ENCODE measurements at regions not wholly inside any gene's neighbourhood (a gene's known extent, or its start where the extent isn't known, plus 50 kb on each side); places are given as distances from the start of the nearest gene placed in this dataset.

- DNase-seq = no peak
Measured at GRCh38 chr2:185274718-185275484, 463.7 kb upstream of the FSIP2 start.

- peak in 2 of 3 experiments; percentile 24 to 58 for DNase-seq
Measured at GRCh38 chr2:185275979-185276378, 462.6 kb upstream of the FSIP2 start.

DNA sequence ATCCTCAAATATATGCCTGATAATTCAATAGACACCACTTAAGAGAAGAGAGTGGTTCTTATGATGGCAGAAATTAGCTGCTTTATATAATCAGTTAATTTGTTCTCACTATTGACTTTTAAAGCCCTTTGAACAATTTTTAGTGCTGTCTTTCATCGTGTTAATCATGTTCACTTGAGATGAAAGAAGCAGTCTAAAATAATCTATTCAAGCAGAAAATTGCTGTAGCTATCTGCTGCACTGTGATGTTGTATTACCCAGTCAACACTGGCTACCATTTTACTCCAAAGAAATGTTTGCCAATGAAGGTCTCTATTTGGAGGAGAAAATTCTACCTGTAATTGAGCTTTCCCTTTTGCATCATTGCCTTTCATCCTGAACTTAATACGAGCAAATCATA, 459.8 kb upstream of the FSIP2 start:
- DNase-seq = peak in 1 of 3 experiments; percentile 77

DNA sequence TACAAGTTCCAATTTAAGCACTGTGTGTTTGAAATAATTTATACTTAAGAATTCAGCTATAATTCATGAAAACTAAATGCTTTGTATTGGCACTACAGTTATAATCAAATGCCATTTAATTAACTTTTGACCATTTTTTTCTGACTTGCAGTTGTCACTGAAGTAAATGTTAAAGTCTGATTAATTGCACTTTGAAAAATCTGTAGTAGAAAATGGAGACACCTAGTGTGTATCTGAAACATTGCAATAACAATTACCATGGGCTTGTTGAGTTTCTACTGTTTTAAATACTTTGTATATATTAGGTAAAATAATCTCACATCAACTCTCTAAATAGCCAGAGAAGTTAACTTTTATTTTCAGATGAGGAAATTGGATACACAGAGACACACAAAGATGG, 458.6 kb upstream of the FSIP2 start:
- DNase-seq = peak in 1 of 3 experiments; percentile 33

GRCh38 chr2:185284696-185285095, 453.9 kb upstream of the FSIP2 start:
- no peak for DNase-seq

- DNase-seq = peak; percentile 6 to 58 (median 29)
Measured at GRCh38 chr2:185290012-185290411, 448.6 kb upstream of the FSIP2 start.

- DNase-seq = peak in 2 of 3 experiments; percentile 17 to 18
Measured at GRCh38 chr2:185291035-185291647, 447.5 kb upstream of the FSIP2 start.

GRCh38 chr2:185299867-185300266, 438.7 kb upstream of the FSIP2 start:
- no peak for DNase-seq

GRCh38 chr2:185306119-185306518, 432.5 kb upstream of the FSIP2 start:
- no peak for DNase-seq

- DNase-seq = no peak
Measured at GRCh38 chr2:185316383-185316782, 422.2 kb upstream of the FSIP2 start.

DNA sequence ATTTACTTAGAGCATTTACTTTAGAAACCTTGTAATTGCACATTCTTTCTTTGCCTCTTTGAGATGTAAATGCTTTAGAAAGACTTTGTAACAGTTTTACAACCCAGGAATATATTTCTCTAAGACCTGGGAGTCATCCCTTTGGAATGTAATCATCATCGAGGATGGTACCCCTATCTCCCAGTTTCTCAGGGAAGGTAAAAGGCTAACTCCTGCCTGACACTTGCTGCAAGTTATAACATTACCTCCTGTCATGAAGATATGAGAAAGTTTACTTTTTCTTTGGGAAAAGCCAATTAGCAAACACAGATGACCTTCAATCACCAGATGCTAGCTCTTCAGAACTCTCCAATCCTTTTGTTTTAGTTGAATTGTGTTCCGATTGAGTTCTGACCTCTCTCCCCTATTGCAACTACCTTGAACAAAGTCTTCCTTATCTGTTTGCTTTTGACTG, 420.3 kb upstream of the FSIP2 start:
- no peak for DNase-seq

DNA sequence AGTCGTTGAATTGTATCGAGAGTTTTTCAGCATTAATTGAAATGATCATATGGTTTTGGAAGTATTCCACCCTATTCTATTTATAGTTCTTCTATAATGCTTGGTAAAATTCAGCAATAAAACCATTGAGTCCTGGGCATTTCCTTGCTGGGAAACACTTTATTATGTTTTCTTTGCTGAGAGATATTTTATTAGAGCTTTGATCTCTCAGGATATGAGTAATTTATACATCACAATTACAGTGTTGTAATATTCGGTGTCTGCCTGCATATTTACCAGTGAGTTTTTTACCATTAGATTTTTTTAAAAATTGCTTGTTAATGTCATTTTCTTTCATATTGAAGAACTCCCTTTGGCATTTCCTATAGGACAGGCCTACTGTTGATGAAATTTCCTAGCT, 402.7 kb upstream of the FSIP2 start:
- no peak for DNase-seq

DNA sequence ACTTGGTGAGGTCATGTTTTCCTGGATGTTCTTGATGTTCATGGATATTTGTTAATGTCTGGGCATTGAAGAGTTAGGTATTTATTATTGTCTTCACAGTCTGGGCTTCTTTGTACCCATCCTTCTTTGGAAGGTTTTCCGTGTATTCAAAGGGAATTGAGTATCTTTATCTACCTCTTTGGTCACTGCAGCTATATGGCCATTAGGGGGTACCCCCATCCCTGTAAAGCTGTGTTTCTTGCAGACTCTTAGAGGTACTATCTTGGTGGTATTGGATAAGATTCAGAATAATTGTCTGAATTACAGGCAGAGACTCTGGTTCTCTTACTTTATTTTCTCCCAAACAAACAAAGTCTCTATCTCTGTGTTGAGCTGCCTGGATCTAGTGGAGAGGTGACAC, 401.6 kb upstream of the FSIP2 start:
- DNase-seq = no peak

- DNase-seq = peak in 1 of 3 experiments; percentile 5
Measured at GRCh38 chr2:185338104-185338503, 400.5 kb upstream of the FSIP2 start.

DNA sequence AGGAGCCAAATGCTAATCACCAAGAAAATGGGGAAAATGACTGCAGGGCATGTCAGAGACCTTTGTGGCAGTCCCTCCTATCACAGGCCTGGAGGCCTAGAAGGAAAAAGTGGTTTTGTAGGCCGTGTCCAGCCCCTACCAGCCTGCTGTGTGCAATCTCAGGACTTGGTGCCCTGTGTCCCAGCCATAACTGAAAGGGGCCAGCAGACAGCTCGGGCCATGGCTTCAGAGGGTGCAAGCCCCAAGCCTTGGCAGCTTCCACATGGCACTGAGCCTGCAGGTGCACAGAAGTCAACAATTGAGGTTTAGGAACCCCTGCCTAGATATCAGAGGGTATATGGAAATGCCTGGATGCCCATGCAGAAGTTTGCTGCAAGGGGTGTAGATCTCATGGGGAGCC, 391.2 kb upstream of the FSIP2 start:
- no peak for DNase-seq

DNA sequence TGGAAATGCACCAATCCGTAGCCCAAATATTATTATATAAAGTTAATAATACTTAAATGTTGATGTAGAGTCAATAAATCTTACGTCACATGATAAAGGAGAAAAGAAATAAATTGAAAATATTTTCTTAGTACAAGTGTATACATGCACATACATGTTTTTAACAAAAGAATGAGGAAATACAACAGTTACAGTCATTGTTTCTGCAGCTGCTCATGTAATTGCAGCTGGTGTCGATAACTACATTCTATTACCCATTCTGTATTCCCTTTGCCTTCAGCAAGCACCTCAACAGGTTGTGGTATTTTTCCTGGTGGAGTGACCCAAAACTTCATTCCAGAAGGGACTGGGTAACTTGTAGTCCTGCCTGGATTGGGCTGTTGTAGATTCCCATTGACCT, 377.8 kb upstream of the FSIP2 start:
- DNase-seq = peak in 1 of 3 experiments; percentile 24

DNA sequence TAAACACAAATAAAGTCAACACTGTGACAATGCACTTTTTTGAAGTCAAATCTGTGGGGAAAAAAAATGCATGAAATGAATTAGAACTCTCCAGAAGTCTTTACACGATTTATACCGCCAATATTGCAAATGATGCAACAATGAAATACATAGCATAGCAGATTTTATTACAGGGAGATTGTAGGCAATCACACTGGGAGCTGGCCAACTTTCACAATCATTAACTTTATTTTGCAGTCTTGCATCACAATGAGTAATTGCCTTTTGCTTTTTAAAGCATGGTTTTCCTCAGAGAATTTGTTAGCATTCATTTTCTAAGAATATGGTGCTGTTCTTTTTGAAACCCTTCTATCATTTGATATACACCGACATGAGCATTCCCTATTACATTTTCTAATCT, 366.4 kb upstream of the FSIP2 start:
- DNase-seq = no peak

DNA sequence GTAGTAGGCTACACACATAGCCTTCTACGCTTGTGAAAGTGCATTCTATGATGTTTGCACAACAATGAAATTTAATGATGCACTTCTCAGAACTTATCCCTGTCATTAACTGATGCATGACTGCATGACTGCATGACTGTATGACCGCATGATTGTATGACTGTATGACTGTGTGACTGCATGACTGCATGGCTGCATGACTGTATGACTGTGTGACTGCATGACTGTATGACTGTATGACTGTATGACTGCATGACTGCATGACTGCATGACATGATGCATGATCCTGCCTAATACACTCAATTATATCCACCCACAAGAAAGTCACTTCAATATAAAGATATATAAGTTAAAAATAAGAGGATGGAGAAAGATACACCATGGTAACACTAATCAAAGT, 365.4 kb upstream of the FSIP2 start:
- DNase-seq = no peak

DNA sequence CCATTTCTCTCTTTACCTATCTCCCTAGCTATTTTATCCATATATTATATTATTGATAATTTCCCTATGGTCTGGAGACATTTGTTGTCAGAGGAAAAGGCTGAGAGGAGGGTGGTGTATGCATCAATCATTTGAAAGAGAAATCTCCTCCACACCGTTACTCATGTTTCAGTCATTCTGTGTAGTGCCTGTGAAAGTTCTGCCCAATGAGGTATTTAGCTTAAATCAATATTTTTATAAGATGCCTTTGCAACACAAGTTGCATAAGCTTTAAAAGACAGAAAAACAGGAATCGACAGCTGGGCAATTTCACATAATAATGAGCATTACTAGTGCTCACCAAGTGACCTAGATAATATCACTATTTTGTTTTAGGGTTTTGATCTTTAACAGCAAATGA, 363.7 kb upstream of the FSIP2 start:
- no peak for DNase-seq

- no peak for DNase-seq
Measured at GRCh38 chr2:185375731-185376130, 362.9 kb upstream of the FSIP2 start.

- peak in 1 of 3 experiments; percentile 11 for DNase-seq
Measured at GRCh38 chr2:185381631-185382030, 357.0 kb upstream of the FSIP2 start.

GRCh38 chr2:185384822-185385560, 353.6 kb upstream of the FSIP2 start:
- DNase-seq = peak in 1 of 3 experiments; percentile 27

GRCh38 chr2:185388226-185388625, 350.4 kb upstream of the FSIP2 start:
- DNase-seq = no peak

DNA sequence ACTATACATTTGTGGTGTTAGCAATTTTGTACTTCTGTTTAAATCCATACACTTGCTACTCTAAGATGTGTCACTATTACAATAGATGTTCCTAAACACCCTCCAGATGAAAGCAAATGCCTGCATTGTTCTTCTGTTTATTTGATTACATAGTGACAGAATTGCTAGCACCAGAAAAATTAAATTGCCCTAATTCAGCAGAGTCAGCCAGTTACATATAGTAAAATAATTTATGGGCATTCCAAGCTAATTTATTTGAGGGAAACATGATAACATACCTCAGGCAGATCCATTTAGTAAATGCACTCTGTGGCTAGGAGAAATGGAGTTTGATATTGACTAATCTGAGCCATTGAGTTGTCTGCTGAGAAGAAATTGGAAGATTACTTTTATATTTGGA, 347.1 kb upstream of the FSIP2 start:
- DNase-seq = peak in 1 of 3 experiments; percentile 19
